Uterus (tissue), 2 donors: ENCODE measurements at regions not wholly inside any gene's neighbourhood (a gene's known extent, or its start where the extent isn't known, plus 50 kb on each side); places are given as distances from the start of the nearest gene placed in this dataset.

Experiments used
- POLR2A ChIP-seq, 2 donors: fragments of 450-650 bp; IDR thresholded peaks; one replicate each; pipeline ENCODE4 v1.6.1; 2016; ENCODE audit warnings: antibody characterized with exemption in 2 of 2, mild to moderate bottlenecking in 1 of 2, moderate library complexity in 1 of 2
- TF ChIP-seq, protein P1 (sequence below), 4 experiments: fragments of 200-600 bp in 2 of 4; fragments of 450-650 bp in 2 of 4; sonication (generic) in 2 of 4; IDR thresholded peaks; one replicate each; pipeline ENCODE4 v1.5.1; 2016 to 2019; ENCODE audit warnings: antibody characterized with exemption in 4 of 4, mild to moderate bottlenecking in 2 of 4, moderate library complexity in 1 of 4

DNA sequence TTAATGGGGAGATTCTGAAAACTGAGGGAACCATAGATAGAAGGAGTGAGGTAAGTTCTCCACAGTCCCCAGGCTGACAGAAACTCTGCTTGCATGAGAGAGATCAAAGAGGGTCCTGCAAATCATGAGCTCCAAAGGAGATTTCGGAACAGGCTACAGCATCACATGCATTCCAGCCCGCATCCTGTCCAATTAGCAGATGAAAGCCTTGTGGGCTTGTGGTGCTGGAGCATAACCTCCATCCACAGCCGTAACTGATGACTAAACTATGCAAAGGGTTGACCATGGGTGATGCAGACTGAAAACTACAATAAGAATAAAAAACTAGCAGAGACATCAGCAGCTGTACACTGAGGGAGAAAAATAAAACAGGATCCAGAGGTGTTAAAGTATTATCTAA lies 654.5 kb downstream of the TLL1 start:
- TF ChIP-seq, protein P1, sequence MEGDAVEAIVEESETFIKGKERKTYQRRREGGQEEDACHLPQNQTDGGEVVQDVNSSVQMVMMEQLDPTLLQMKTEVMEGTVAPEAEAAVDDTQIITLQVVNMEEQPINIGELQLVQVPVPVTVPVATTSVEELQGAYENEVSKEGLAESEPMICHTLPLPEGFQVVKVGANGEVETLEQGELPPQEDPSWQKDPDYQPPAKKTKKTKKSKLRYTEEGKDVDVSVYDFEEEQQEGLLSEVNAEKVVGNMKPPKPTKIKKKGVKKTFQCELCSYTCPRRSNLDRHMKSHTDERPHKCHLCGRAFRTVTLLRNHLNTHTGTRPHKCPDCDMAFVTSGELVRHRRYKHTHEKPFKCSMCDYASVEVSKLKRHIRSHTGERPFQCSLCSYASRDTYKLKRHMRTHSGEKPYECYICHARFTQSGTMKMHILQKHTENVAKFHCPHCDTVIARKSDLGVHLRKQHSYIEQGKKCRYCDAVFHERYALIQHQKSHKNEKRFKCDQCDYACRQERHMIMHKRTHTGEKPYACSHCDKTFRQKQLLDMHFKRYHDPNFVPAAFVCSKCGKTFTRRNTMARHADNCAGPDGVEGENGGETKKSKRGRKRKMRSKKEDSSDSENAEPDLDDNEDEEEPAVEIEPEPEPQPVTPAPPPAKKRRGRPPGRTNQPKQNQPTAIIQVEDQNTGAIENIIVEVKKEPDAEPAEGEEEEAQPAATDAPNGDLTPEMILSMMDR (IDR thresholded peaks at IDR 0.05), result no peak
- no peak for TF ChIP-seq POLR2A (IDR thresholded peaks at IDR 0.05)
